GM19023 (cell line): ENCODE measurements at regions not wholly inside any gene's neighbourhood (a gene's known extent, or its start where the extent isn't known, plus 50 kb on each side); places are given as distances from the start of the nearest gene placed in this dataset.
"Not testable (repeated sequence)": the region's sequence is repeated elsewhere in the genome, so short reads cannot be mapped to it uniquely, and the experiment has no call there.

Experiments
- ATAC-seq: cut with Tn5 transposase; IDR thresholded peaks from one replicate; pipeline ENCODE4 v1.9.1; 2021; ENCODE audit warnings: mild to moderate bottlenecking, moderate library complexity; ENCODE audit not compliant: unreplicated experiment

GRCh38 chr9:124084087-124084486, 72.5 kb downstream of the LHX2 start:
- ATAC-seq, result no peak

- no peak for ATAC-seq
Observed at GRCh38 chr9:124087226-124087625, 75.7 kb downstream of the LHX2 start.

- ATAC-seq, result no peak
Observed at GRCh38 chr9:124088476-124088837, 76.9 kb downstream of the LHX2 start.

- ATAC-seq, result not testable (repeated sequence)
Observed at GRCh38 chr9:124089631-124090488, 78.3 kb downstream of the LHX2 start.

GRCh38 chr9:124098141-124098905, 86.8 kb downstream of the LHX2 start:
- no peak for ATAC-seq

GRCh38 chr9:124099860-124100259, 88.3 kb downstream of the LHX2 start:
- ATAC-seq, result no peak

GRCh38 chr9:124101215-124101968, 89.8 kb downstream of the LHX2 start:
- ATAC-seq, result no peak

- no peak for ATAC-seq
Observed at GRCh38 chr9:124101969-124102345, 90.4 kb downstream of the LHX2 start.

- no peak for ATAC-seq
Observed at GRCh38 chr9:124102363-124102762, 90.8 kb downstream of the LHX2 start.

GRCh38 chr9:124105266-124105665, 93.7 kb downstream of the LHX2 start:
- ATAC-seq, result no peak

GRCh38 chr9:124108216-124108615, 96.6 kb downstream of the LHX2 start:
- no peak for ATAC-seq

GRCh38 chr9:124110307-124110915, 98.8 kb downstream of the LHX2 start:
- ATAC-seq, result no peak

GRCh38 chr9:124116683-124117363, 105.3 kb downstream of the LHX2 start:
- no peak for ATAC-seq

- ATAC-seq, result no peak
Observed at GRCh38 chr9:124118894-124119293, 107.3 kb downstream of the LHX2 start.

- no peak for ATAC-seq
Observed at GRCh38 chr9:124120272-124120671, 108.7 kb downstream of the LHX2 start.

GRCh38 chr9:124121725-124122124, 110.2 kb downstream of the LHX2 start:
- no peak for ATAC-seq

- no peak for ATAC-seq
Observed at GRCh38 chr9:124122321-124122720, 110.8 kb downstream of the LHX2 start.

GRCh38 chr9:124122813-124123462, 111.4 kb downstream of the LHX2 start:
- ATAC-seq, result no peak

- not testable (repeated sequence) for ATAC-seq
Observed at GRCh38 chr9:124123621-124124020, 112.1 kb downstream of the LHX2 start.
